Testis (tissue), 2 donors: ENCODE measurements at regions not wholly inside any gene's neighbourhood (a gene's known extent, or its start where the extent isn't known, plus 50 kb on each side); places are given as distances from the start of the nearest gene placed in this dataset.

Source experiments
- DNase-seq: peaks from one replicate; pipeline ENCODE4 v3.0.0-alpha.2; 2019
- H3K27ac ChIP-seq, 2 donors: fragments of 200-600 bp; sonication (generic); one replicate each; pipeline ENCODE4 v1.5.1; 2019
- H3K27me3 ChIP-seq: fragments of 200-600 bp; sonication (generic); one replicate; pipeline ENCODE4 v1.5.1; 2019
- H3K36me3 ChIP-seq: fragments of 200-600 bp; sonication (generic); one replicate; pipeline ENCODE4 v1.5.1; 2017; ENCODE audit warnings: low read depth; ENCODE audit errors: missing control alignments
- H3K4me1 ChIP-seq: fragments of 200-600 bp; sonication (generic); one replicate; pipeline ENCODE4 v1.5.1; 2019
- H3K4me3 ChIP-seq, 2 donors: fragments of 200-600 bp; sonication (generic); one replicate each; pipeline ENCODE4 v1.5.1; 2017 to 2019
- H3K9me3 ChIP-seq: fragments of 200-600 bp; sonication (generic); one replicate; pipeline ENCODE4 v1.5.1; 2017
- CTCF ChIP-seq, 3 experiments: fragments of 450-650 bp in 2 of 3; fragments of 200-600 bp in 1 of 3; sonication (generic) in 1 of 3; IDR thresholded peaks; one replicate each; pipeline ENCODE4 v1.5.1; 2016 to 2019; ENCODE audit warnings: antibody characterized with exemption in 3 of 3, mild to moderate bottlenecking in 2 of 3, moderate library complexity in 1 of 3
- POLR2A ChIP-seq: fragments of 450-650 bp; IDR thresholded peaks from one replicate; pipeline ENCODE4 v1.6.1; 2017; ENCODE audit warnings: antibody characterized with exemption, mild to moderate bottlenecking, moderate library complexity
- WGBS, 2 donors: methylation state at CpG; one replicate each; pipeline ENCODE4 v1.1.5; 2018; 5-methylcytosine and 5-hydroxymethylcytosine counted together
- intact Hi-C: fragments of 100-400 bp; cut with DNase I; formaldehyde crosslinking; loops from one replicate; pipeline ENCODE4 v1.15.1; 2023; ENCODE audit warnings: low total_unique reads

GRCh38 chr2:183487326-183487725 lies 363.1 kb downstream of the NUP35 start:
- no peaks in the 10 kb centered on the region for H3K27me3 ChIP-seq
- no peak for DNase-seq
- WGBS, 2 donors: 81 to 85% methylated on average over 3 of the region's 3 CpGs
- TF ChIP-seq CTCF (IDR thresholded peaks at IDR 0.05) (no peak), POLR2A (no peak)
- intact Hi-C loops: no loop called here
- no peak overlapping the region for H3K27ac ChIP-seq
- no peaks in the 10 kb centered on the region for H3K9me3 ChIP-seq
- H3K36me3 ChIP-seq: no peaks in the 10 kb centered on the region
- no peak overlapping the region for H3K4me3 ChIP-seq
- H3K4me1 ChIP-seq: no peaks in the 10 kb centered on the region

- DNase-seq: no peak
- Histone ChIP-seq H3K36me3 (no peaks in the 10 kb centered on the region), H3K4me3 (no peak overlapping the region), H3K27me3 (no peaks in the 10 kb centered on the region), H3K4me1 (no peaks in the 10 kb centered on the region), H3K27ac (no peak overlapping the region), H3K9me3 (no peaks in the 10 kb centered on the region)
- no peak for TF ChIP-seq POLR2A
- no peak for TF ChIP-seq CTCF (IDR thresholded peaks at IDR 0.05)
- intact Hi-C loops: no loop called here
Measured at GRCh38 chr2:183488421-183488820, 364.2 kb downstream of the NUP35 start.

GRCh38 chr2:183490489-183490888 lies 366.2 kb downstream of the NUP35 start:
- intact Hi-C loops: no loop called here
- no peaks in the 10 kb centered on the region for H3K36me3 ChIP-seq
- no peaks in the 10 kb centered on the region for H3K4me1 ChIP-seq
- no peaks in the 10 kb centered on the region for H3K27me3 ChIP-seq
- WGBS, 2 donors: 78 to 80% methylated on average over 3 of the region's 3 CpGs
- H3K4me3 ChIP-seq: no peak overlapping the region
- no peak for DNase-seq
- no peaks in the 10 kb centered on the region for H3K9me3 ChIP-seq
- TF ChIP-seq POLR2A (no peak), CTCF (IDR thresholded peaks at IDR 0.05) (no peak)
- H3K27ac ChIP-seq: no peak overlapping the region

- intact Hi-C loops: no loop called here
- Histone ChIP-seq H3K36me3 (no peaks in the 10 kb centered on the region), H3K27me3 (no peaks in the 10 kb centered on the region), H3K9me3 (no peaks in the 10 kb centered on the region), H3K4me3 (no peak overlapping the region), H3K4me1 (no peaks in the 10 kb centered on the region), H3K27ac (no peak overlapping the region)
- peak; percentile 17 for DNase-seq
- WGBS, 2 donors: 40 to 46% methylated on average over 2 of the region's 2 CpGs
- TF ChIP-seq POLR2A (no peak), CTCF (IDR thresholded peaks at IDR 0.05) (no peak)
Measured at GRCh38 chr2:183490914-183491313, 366.7 kb downstream of the NUP35 start.

- Histone ChIP-seq H3K4me1 (no peaks in the 10 kb centered on the region), H3K27me3 (no peaks in the 10 kb centered on the region), H3K4me3 (no peak overlapping the region), H3K9me3 (no peaks in the 10 kb centered on the region), H3K27ac (no peak overlapping the region), H3K36me3 (no peaks in the 10 kb centered on the region)
- TF ChIP-seq POLR2A: no peak
- TF ChIP-seq CTCF (IDR thresholded peaks at IDR 0.05): no peak
- intact Hi-C loops: no loop called here
- whole genome bisulfite sequencing, 2 donors: 68 to 76% methylated on average over 5 of the region's 5 CpGs
- no peak for DNase-seq
Measured at GRCh38 chr2:183493040-183493439, 368.8 kb downstream of the NUP35 start.
